CD14-positive monocyte (primary cell): ENCODE measurements at regions not wholly inside any gene's neighbourhood (a gene's known extent, or its start where the extent isn't known, plus 50 kb on each side); places are given as distances from the start of the nearest gene placed in this dataset.

ENCODE experiments used
- DNase-seq, 3 donors: peaks; one replicate each; pipeline ENCODE4 v3.0.0-alpha.2; 2011 to 2022
- H2AFZ ChIP-seq: 2 replicates; pipeline ENCODE4 v1.6.0; 2012; ENCODE audit warnings: mild to moderate bottlenecking, low read depth, low read length, inconsistent platforms; ENCODE audit not compliant: insufficient read depth, poor library complexity, severe bottlenecking
- H3K27ac ChIP-seq, 2 donors: 1 replicate in 1 of 2; 2 replicates in 1 of 2; pipeline ENCODE4 v1.5.1; 2012 to 2013; ENCODE audit warnings: low read length in 2 of 2, control low read depth in 1 of 2, inconsistent platforms in 1 of 2, low read depth in 1 of 2, mild to moderate bottlenecking in 1 of 2
- H3K27me3 ChIP-seq, 2 donors: one replicate each; pipeline versions ENCODE4 v1.6.0 to v1.6.1; 2011 to 2013; ENCODE audit warnings: low read length in 2 of 2; ENCODE audit not compliant: control insufficient read depth in 2 of 2, insufficient read depth in 2 of 2
- H3K36me3 ChIP-seq, 2 donors: replicated peaks in 1 of 2; 1 replicate in 1 of 2; 2 replicates in 1 of 2; pipeline versions ENCODE4 v1.5.1 to v1.6.1; 2012 to 2013; ENCODE audit warnings: low read length in 2 of 2, control low read depth in 1 of 2, inconsistent platforms in 1 of 2, mild to moderate bottlenecking in 1 of 2; ENCODE audit not compliant: insufficient read depth in 2 of 2, control insufficient read depth in 1 of 2
- H3K4me1 ChIP-seq, 2 donors: 1 replicate in 1 of 2; 2 replicates in 1 of 2; pipeline versions ENCODE4 v1.5.1 to v1.6.1; 2012 to 2013; ENCODE audit warnings: low read length in 2 of 2, control low read depth in 1 of 2, inconsistent platforms in 1 of 2, mild to moderate bottlenecking in 1 of 2, moderate library complexity in 1 of 2; ENCODE audit not compliant: insufficient read depth in 2 of 2, control insufficient read depth in 1 of 2
- H3K4me2 ChIP-seq: replicated peaks from 2 replicates; pipeline ENCODE3; 2012; ENCODE audit warnings: low read length, moderate library complexity, mild to moderate bottlenecking; ENCODE audit not compliant: poor library complexity, severe bottlenecking; ENCODE audit errors: extremely low read depth
- H3K4me3 ChIP-seq, 3 experiments: fragments of 200-600 bp in 1 of 3; sonication (generic) in 1 of 3; replicated peaks in 1 of 3; 1 replicate in 2 of 3; 2 replicates in 1 of 3; pipeline ENCODE4 v1.5.1; 2011 to 2013; ENCODE audit warnings: low read length in 3 of 3, mild to moderate bottlenecking in 3 of 3, control low read depth in 2 of 3, low read depth in 2 of 3, inconsistent platforms in 1 of 3, moderate library complexity in 1 of 3
- H3K79me2 ChIP-seq: 2 replicates; pipeline ENCODE4 v1.6.0; 2012; ENCODE audit warnings: mild to moderate bottlenecking, control low read depth, inconsistent platforms, low read length, moderate library complexity; ENCODE audit not compliant: insufficient read depth
- H3K9ac ChIP-seq: 2 replicates; pipeline ENCODE4 v1.6.0; 2017; ENCODE audit warnings: low read length, mild to moderate bottlenecking; ENCODE audit not compliant: insufficient read depth, poor library complexity, severe bottlenecking
- H3K9me3 ChIP-seq, 2 donors: replicated peaks in 1 of 2; 1 replicate in 1 of 2; 2 replicates in 1 of 2; pipeline versions ENCODE4 v1.5.1 to v1.6.1; 2012 to 2013; ENCODE audit warnings: low read length in 2 of 2, control low read depth in 1 of 2; ENCODE audit not compliant: control insufficient read depth in 1 of 2, insufficient read depth in 1 of 2
- H4K20me1 ChIP-seq: 2 replicates; pipeline ENCODE4 v1.6.0; 2012; ENCODE audit warnings: mild to moderate bottlenecking, low read length, control low read depth, moderate library complexity; ENCODE audit not compliant: insufficient read depth
- H3K27ac Mint-ChIP-seq, 7 donors: one replicate each; pipeline ENCODE4 v1.8.0; 2020; ENCODE audit warnings: mild to moderate bottlenecking in 7 of 7, mixed read lengths in 7 of 7, moderate library complexity in 6 of 7, inconsistent platforms in 2 of 7
- H3K27me3 Mint-ChIP-seq, 3 donors: one replicate each; pipeline ENCODE4 v1.8.0; 2021 to 2022; ENCODE audit warnings: low read depth in 3 of 3, mild to moderate bottlenecking in 3 of 3, mixed read lengths in 3 of 3, moderate library complexity in 3 of 3, inconsistent platforms in 1 of 3
- H3K36me3 Mint-ChIP-seq, 2 donors: one replicate each; pipeline ENCODE4 v1.8.0; 2020; ENCODE audit warnings: mixed read lengths in 2 of 2, inconsistent platforms in 1 of 2, mild to moderate bottlenecking in 1 of 2
- H3K4me1 Mint-ChIP-seq: one replicate; pipeline ENCODE4 v1.8.0; 2020; ENCODE audit warnings: mild to moderate bottlenecking, mixed read lengths
- H3K4me3 Mint-ChIP-seq, 2 donors: one replicate each; pipeline ENCODE4 v1.8.0; 2020; ENCODE audit warnings: mild to moderate bottlenecking in 2 of 2, mixed read lengths in 2 of 2, moderate library complexity in 1 of 2
- H3K9me3 Mint-ChIP-seq, 7 donors: one replicate each; pipeline ENCODE4 v1.8.0; 2020 to 2022; ENCODE audit warnings: mixed read lengths in 7 of 7, mild to moderate bottlenecking in 6 of 7, moderate library complexity in 6 of 7, inconsistent platforms in 2 of 7
- CTCF ChIP-seq: fragments of 200-600 bp; IDR thresholded peaks from one replicate; pipeline ENCODE4 v1.8.0; 2022; ENCODE audit warnings: antibody characterized with exemption, mild to moderate bottlenecking
- WGBS: methylation state at CpG from one replicate; pipeline ENCODE4 v1.1.5; 2013; ENCODE audit warnings: missing lambda C conversion rate; ENCODE audit not compliant: insufficient coverage; 5-methylcytosine and 5-hydroxymethylcytosine counted together
- intact Hi-C, 2 donors: fragments of 100-400 bp; cut with micrococcal nuclease; formaldehyde crosslinking; loops; one replicate each; pipeline versions ENCODE4 v1.15.0 to v1.15.1; 2023

- no peak overlapping the region for H3K4me3 ChIP-seq
- no peaks in the 10 kb centered on the region for H3K27me3 ChIP-seq
- no peak for DNase-seq
- no peak overlapping the region for H3K27ac Mint-ChIP-seq
- no peaks in the 10 kb centered on the region for H3K36me3 ChIP-seq
- H3K36me3 Mint-ChIP-seq = no peaks in the 10 kb centered on the region
- H3K27ac ChIP-seq = no peak overlapping the region
- no peak overlapping the region for H3K4me2 ChIP-seq
- intact Hi-C loops = no loop called here
- no peaks in the 10 kb centered on the region for H4K20me1 ChIP-seq
- no peak overlapping the region for H3K4me3 Mint-ChIP-seq
- H2AFZ ChIP-seq = no peak overlapping the region
- 92% methylated on average over 4 of the region's 9 CpGs for WGBS
- H3K4me1 Mint-ChIP-seq = peaks cover 2% of the 10 kb centered on the region
- H3K9ac ChIP-seq = no peak overlapping the region
- peaks cover 0 to 5% of the 10 kb centered on the region in 2 donors for H3K9me3 ChIP-seq
- H3K9me3 Mint-ChIP-seq = peaks cover 0 to 5% (median 0%) of the 10 kb centered on the region in 7 donors
- TF ChIP-seq CTCF = no peak
- no peaks in the 10 kb centered on the region for H3K4me1 ChIP-seq
- peaks cover 2 to 11% (median 5%) of the 10 kb centered on the region in 3 donors for H3K27me3 Mint-ChIP-seq
- H3K79me2 ChIP-seq = no peaks in the 10 kb centered on the region
Measured at GRCh38 chr20:20849161-20849560, 136.7 kb upstream of the RALGAPA2 start.

- no peaks in the 10 kb centered on the region for H3K9me3 ChIP-seq
- H4K20me1 ChIP-seq = no peaks in the 10 kb centered on the region
- H3K36me3 Mint-ChIP-seq = no peaks in the 10 kb centered on the region
- no peaks in the 10 kb centered on the region for H3K27me3 ChIP-seq
- 87% methylated on average over 11 of the region's 11 CpGs for WGBS
- peaks cover 0 to 1% (median 0%) of the 10 kb centered on the region in 7 donors for H3K9me3 Mint-ChIP-seq
- no peak overlapping the region for H2AFZ ChIP-seq
- TF ChIP-seq CTCF = no peak
- no peak overlapping the region for H3K4me3 Mint-ChIP-seq
- H3K4me2 ChIP-seq = no peak overlapping the region
- peaks cover 0 to 7% (median 6%) of the 10 kb centered on the region in 3 donors for H3K27me3 Mint-ChIP-seq
- DNase-seq = no peak
- H3K4me1 Mint-ChIP-seq = peaks cover 2% of the 10 kb centered on the region
- H3K4me1 ChIP-seq = no peaks in the 10 kb centered on the region
- H3K4me3 ChIP-seq = no peak overlapping the region
- H3K36me3 ChIP-seq = no peaks in the 10 kb centered on the region
- intact Hi-C loops = no loop called here
- no peak overlapping the region for H3K9ac ChIP-seq
- H3K79me2 ChIP-seq = no peaks in the 10 kb centered on the region
- no peak overlapping the region for H3K27ac Mint-ChIP-seq
- no peak overlapping the region for H3K27ac ChIP-seq
Measured at GRCh38 chr20:20847814-20848213, 135.4 kb upstream of the RALGAPA2 start.
